ENCODE measurements at regions not wholly inside any gene's neighbourhood (a gene's known extent, or its start where the extent isn't known, plus 50 kb on each side); places are given as distances from the start of the nearest gene placed in this dataset.
"Not testable (repeated sequence)": the region's sequence is repeated elsewhere in the genome, so short reads cannot be mapped to it uniquely, and the experiment has no call there.

GRCh38 chr20:48230216-48230615, 444.9 kb upstream of the SULF2 start:
- no peak for DNase-seq (ENCODE audit: low read depth)

GRCh38 chr20:48227381-48227780, 442.1 kb upstream of the SULF2 start:
- DNase-seq (ENCODE audit: low read depth): no peak

GRCh38 chr20:48226642-48227041, 441.4 kb upstream of the SULF2 start:
- DNase-seq (ENCODE audit: low read depth): no peak

GRCh38 chr20:48224533-48225050, 439.3 kb upstream of the SULF2 start:
- no peak for DNase-seq (ENCODE audit: low read depth)

- no peak for DNase-seq (ENCODE audit: low read depth)
These were observed 438.4 kb upstream of the SULF2 start for GRCh38 chr20:48223715-48224114.

GRCh38 chr20:48222595-48223180, 437.4 kb upstream of the SULF2 start:
- DNase-seq (ENCODE audit: low read depth): no peak

- no peak for DNase-seq (ENCODE audit: low read depth)
These were observed 434.9 kb upstream of the SULF2 start for GRCh38 chr20:48220033-48220633.

- DNase-seq (ENCODE audit: low read depth): no peak
These were observed 434.0 kb upstream of the SULF2 start for GRCh38 chr20:48219306-48219705.

- DNase-seq (ENCODE audit: low read depth): no peak
These were observed 431.9 kb upstream of the SULF2 start for GRCh38 chr20:48217190-48217589.

- no peak for DNase-seq (ENCODE audit: low read depth)
These were observed 430.3 kb upstream of the SULF2 start for GRCh38 chr20:48215536-48215935.

- DNase-seq (ENCODE audit: low read depth): no peak
These were observed 429.3 kb upstream of the SULF2 start for GRCh38 chr20:48214601-48215000.

- not testable (repeated sequence) for DNase-seq (ENCODE audit: low read depth)
These were observed 428.4 kb upstream of the SULF2 start for GRCh38 chr20:48213635-48214034.

- DNase-seq (ENCODE audit: low read depth): no peak
These were observed 427.7 kb upstream of the SULF2 start for GRCh38 chr20:48212806-48213509.

- DNase-seq (ENCODE audit: low read depth): no peak
These were observed 426.6 kb upstream of the SULF2 start for GRCh38 chr20:48211847-48212246.

GRCh38 chr20:48211238-48211637, 426.0 kb upstream of the SULF2 start:
- DNase-seq (ENCODE audit: low read depth): no peak

- no peak for DNase-seq (ENCODE audit: low read depth)
These were observed 425.1 kb upstream of the SULF2 start for GRCh38 chr20:48210111-48211027.

GRCh38 chr20:48209102-48209501, 423.8 kb upstream of the SULF2 start:
- no peak for DNase-seq (ENCODE audit: low read depth)

- DNase-seq (ENCODE audit: low read depth): no peak
These were observed 422.9 kb upstream of the SULF2 start for GRCh38 chr20:48208176-48208575.

GRCh38 chr20:48207505-48207904, 422.2 kb upstream of the SULF2 start:
- DNase-seq (ENCODE audit: low read depth): no peak

GRCh38 chr20:48205786-48206185, 420.5 kb upstream of the SULF2 start:
- no peak for DNase-seq (ENCODE audit: low read depth)

- DNase-seq (ENCODE audit: low read depth): no peak
These were observed 420.1 kb upstream of the SULF2 start for GRCh38 chr20:48205281-48205782.

- no peak for DNase-seq (ENCODE audit: low read depth)
These were observed 419.2 kb upstream of the SULF2 start for GRCh38 chr20:48204499-48204898.
